H1 (cell line): ENCODE measurements at regions not wholly inside any gene's neighbourhood (a gene's known extent, or its start where the extent isn't known, plus 50 kb on each side); places are given as distances from the start of the nearest gene placed in this dataset.
A peak's percentile ranks its signal among the peaks of the same experiment; 100 is the strongest.

ENCODE experiments used
- CTCF ChIA-PET: fragments of 300-600 bp; sonication (Branson Sonifier 250); formaldehyde crosslinking; loops from one replicate; lab custom pipeline; 2021; ENCODE audit not compliant: partially characterized antibody; lab: Charles Lee
- POLR2A ChIA-PET: fragments of 300-600 bp; sonication (Branson Sonifier 250); formaldehyde crosslinking; loops from one replicate; lab custom pipeline; 2021; ENCODE audit warnings: inconsistent platforms; ENCODE audit not compliant: partially characterized antibody; lab: Charles Lee
- DNase-seq, 2 experiments: peaks; one replicate each; pipeline versions ENCODE4 v3.0.0 to v3.0.0-alpha.2; 2010 to 2022; ENCODE audit warnings: low spot score in 2 of 2, low read depth in 1 of 2, mixed read lengths in 1 of 2
- FAIRE-seq: peaks from 2 replicates; lab custom pipeline; 2011; peaks lifted over from hg19 to GRCh38; lab: Jason Lieb, UNC
- H2AFZ ChIP-seq: 2 replicates; pipeline ENCODE4 v1.8.1; 2012; ENCODE audit warnings: low read length, inconsistent platforms
- H2AK5ac ChIP-seq: 2 replicates; pipeline ENCODE4 v1.6.1; 2013; ENCODE audit warnings: low read depth, low read length
- H2BK120ac ChIP-seq: replicated peaks from 2 replicates; pipeline ENCODE3; 2013; ENCODE audit warnings: low read depth, low read length, inconsistent platforms
- H2BK12ac ChIP-seq: 2 replicates; pipeline ENCODE4 v1.6.1; 2013; ENCODE audit warnings: low read depth, low read length
- H2BK15ac ChIP-seq: 2 replicates; pipeline ENCODE4 v1.6.1; 2013; ENCODE audit warnings: low read length
- H2BK20ac ChIP-seq: 2 replicates; pipeline ENCODE4 v1.6.1; 2013; ENCODE audit warnings: low read length
- H2BK5ac ChIP-seq: 2 replicates; pipeline ENCODE4 v1.6.1; 2013; ENCODE audit warnings: low read depth, low read length
- H3K14ac ChIP-seq: 2 replicates; pipeline ENCODE4 v1.6.1; 2013; ENCODE audit warnings: inconsistent platforms; ENCODE audit not compliant: insufficient read length
- H3K18ac ChIP-seq: 2 replicates; pipeline ENCODE4 v1.6.1; 2013; ENCODE audit warnings: low read length; ENCODE audit errors: extremely low read depth
- H3K23ac ChIP-seq: 2 replicates; pipeline ENCODE4 v1.6.1; 2013; ENCODE audit warnings: inconsistent platforms; ENCODE audit not compliant: insufficient read length
- H3K23me2 ChIP-seq: 2 replicates; pipeline ENCODE4 v1.6.1; 2013; ENCODE audit warnings: low read depth, low read length
- H3K27ac ChIP-seq: 2 replicates; pipeline ENCODE4 v1.6.1; 2011; ENCODE audit warnings: low read depth, low read length, inconsistent platforms
- H3K27me3 ChIP-seq, 4 experiments: replicated peaks in 1 of 4; 1 replicate in 1 of 4; 2 replicates in 3 of 4; pipeline versions ENCODE4 v1.6.1 to v1.8.1; 2011 to 2013; ENCODE audit warnings: low read length in 3 of 4, mild to moderate bottlenecking in 3 of 4, inconsistent platforms in 2 of 4, mixed read lengths in 2 of 4, moderate library complexity in 1 of 4; ENCODE audit not compliant: control insufficient read depth in 3 of 4, insufficient read depth in 3 of 4; ENCODE audit errors: extremely low read depth in 1 of 4
- H3K36me3 ChIP-seq, 4 experiments: 2 replicates each; pipeline versions ENCODE4 v1.6.1 to v1.8.1; 2011 to 2013; ENCODE audit warnings: mild to moderate bottlenecking in 4 of 4, low read length in 3 of 4, moderate library complexity in 2 of 4, control low read depth in 1 of 4, inconsistent platforms in 1 of 4; ENCODE audit not compliant: insufficient read depth in 4 of 4, control insufficient read depth in 2 of 4
- H3K4ac ChIP-seq: replicated peaks from 2 replicates; pipeline ENCODE3; 2013; ENCODE audit warnings: low read length, low read depth, mixed read lengths, inconsistent platforms; ENCODE audit not compliant: insufficient read length
- H3K4me1 ChIP-seq, 4 experiments: replicated peaks in 1 of 4; 1 replicate in 1 of 4; 2 replicates in 3 of 4; pipeline versions ENCODE4 v1.6.1 to v1.8.1; 2011 to 2013; ENCODE audit warnings: low read length in 3 of 4, inconsistent platforms in 2 of 4, mixed read lengths in 1 of 4; ENCODE audit not compliant: insufficient read depth in 4 of 4, control insufficient read depth in 3 of 4
- H3K4me2 ChIP-seq, 2 experiments: 2 replicates each; pipeline versions ENCODE4 v1.6.1 to v1.8.1; 2011 to 2013; ENCODE audit warnings: low read depth in 2 of 2, low read length in 2 of 2, control low read depth in 1 of 2, inconsistent platforms in 1 of 2, mild to moderate bottlenecking in 1 of 2; ENCODE audit not compliant: insufficient read depth in 1 of 2
- H3K4me3 ChIP-seq, 4 experiments: fragments of 200-600, 300-600 bp in 1 of 4; sonication (generic), shearing (Covaris generic), sonication (Bioruptor Twin) in 1 of 4; 2 replicates each; pipeline versions ENCODE4 v1.5.1 to v1.8.1; 2011 to 2016; ENCODE audit warnings: low read length in 4 of 4, low read depth in 3 of 4, control low read depth in 2 of 4, inconsistent platforms in 2 of 4, mild to moderate bottlenecking in 2 of 4, mixed read lengths in 1 of 4, moderate library complexity in 1 of 4; ENCODE audit not compliant: insufficient read depth in 2 of 4; ENCODE audit errors: extremely low read depth in 1 of 4
- H3K56ac ChIP-seq: replicated peaks from 2 replicates; pipeline ENCODE3; 2013; ENCODE audit warnings: low read depth, mild to moderate bottlenecking, mixed read lengths, low read length, inconsistent platforms; ENCODE audit not compliant: insufficient read length
- H3K79me1 ChIP-seq: 2 replicates; pipeline ENCODE4 v1.6.1; 2013; ENCODE audit warnings: low read depth, low read length, control low read depth
- H3K79me2 ChIP-seq, 2 experiments: 2 replicates each; pipeline versions ENCODE4 v1.6.1 to v1.8.1; 2012 to 2013; ENCODE audit warnings: low read length in 2 of 2, mild to moderate bottlenecking in 2 of 2, inconsistent platforms in 1 of 2; ENCODE audit not compliant: insufficient read depth in 2 of 2, control insufficient read depth in 1 of 2
- H3K9ac ChIP-seq, 4 experiments: replicated peaks in 1 of 4; 1 replicate in 1 of 4; 2 replicates in 3 of 4; pipeline versions ENCODE4 v1.6.1 to v1.8.1; 2011 to 2013; ENCODE audit warnings: low read depth in 3 of 4, low read length in 3 of 4, control low read depth in 2 of 4, mild to moderate bottlenecking in 2 of 4, moderate library complexity in 2 of 4, inconsistent platforms in 1 of 4; ENCODE audit errors: extremely low read depth in 1 of 4
- H3K9me3 ChIP-seq, 2 experiments: 2 replicates each; pipeline versions ENCODE4 v1.6.1 to v1.8.1; 2012 to 2013; ENCODE audit warnings: mild to moderate bottlenecking in 2 of 2, moderate library complexity in 2 of 2, control low read depth in 1 of 2, inconsistent platforms in 1 of 2, low read depth in 1 of 2, low read length in 1 of 2, mixed read lengths in 1 of 2; ENCODE audit not compliant: insufficient read depth in 2 of 2
- H4K20me1 ChIP-seq, 2 experiments: replicated peaks in 1 of 2; 2 replicates each; pipeline versions ENCODE3 to v1.8.1; 2011 to 2013; ENCODE audit warnings: inconsistent platforms in 2 of 2, low read length in 2 of 2, mild to moderate bottlenecking in 1 of 2; ENCODE audit not compliant: insufficient read depth in 2 of 2, control insufficient read depth in 1 of 2
- H4K5ac ChIP-seq: 2 replicates; pipeline ENCODE4 v1.6.1; 2013; ENCODE audit warnings: low read length, low read depth, mixed read lengths, inconsistent platforms; ENCODE audit not compliant: insufficient read length
- H4K8ac ChIP-seq: 2 replicates; pipeline ENCODE4 v1.8.0; 2013; ENCODE audit warnings: mild to moderate bottlenecking, moderate library complexity, low read length, inconsistent platforms; ENCODE audit not compliant: insufficient read depth; ENCODE audit errors: extremely low read depth
- H4K91ac ChIP-seq: replicated peaks from 2 replicates; pipeline ENCODE3; 2013; ENCODE audit warnings: low read length, mixed read lengths, inconsistent platforms; ENCODE audit not compliant: insufficient read length
- CHD2 ChIP-seq: IDR thresholded peaks from 2 replicates; pipeline ENCODE4 v1.6.1; 2012; ENCODE audit warnings: low read length, improper control_type of control experiment
- EZH2 ChIP-seq: fragments of 200-600 bp; sonication (generic); IDR thresholded peaks from 2 replicates; pipeline ENCODE4 v1.7.1; 2012; ENCODE audit warnings: low read depth, mild to moderate bottlenecking, moderate library complexity, low read length, inconsistent platforms; ENCODE audit not compliant: severe bottlenecking
- HDAC2 ChIP-seq, 2 experiments: fragments of 300-600 bp in 1 of 2; sonication (generic) in 1 of 2; IDR thresholded peaks; 2 replicates each; pipeline ENCODE4 v1.6.1; 2011 to 2012; ENCODE audit warnings: low read depth in 2 of 2, low read length in 2 of 2, mild to moderate bottlenecking in 2 of 2, moderate library complexity in 2 of 2, borderline replicate concordance in 1 of 2, inconsistent platforms in 1 of 2
- HDAC6 ChIP-seq: IDR thresholded peaks from one replicate; pipeline ENCODE4 v1.7.1; 2012; ENCODE audit warnings: low read depth, mild to moderate bottlenecking, inconsistent platforms, low read length, moderate library complexity
- JUND ChIP-seq: IDR thresholded peaks from 2 replicates; pipeline ENCODE4 v1.6.1; 2011; ENCODE audit warnings: mild to moderate bottlenecking, improper control_type of control experiment, low read length
- KDM5A ChIP-seq: fragments of 200-600 bp; IDR thresholded peaks from 2 replicates; pipeline ENCODE4 v1.7.1; 2012; ENCODE audit warnings: mild to moderate bottlenecking, low read length, inconsistent platforms, mixed read lengths
- NANOG ChIP-seq: IDR thresholded peaks from 2 replicates; pipeline ENCODE4 v1.6.1; 2011; ENCODE audit warnings: low read length, low read depth, mild to moderate bottlenecking, inconsistent platforms; ENCODE audit not compliant: insufficient read depth, poor library complexity, severe bottlenecking
- PHF8 ChIP-seq: fragments of 200-600 bp; sonication (generic); conservative IDR thresholded peaks from 2 replicates; pipeline ENCODE4 v1.7.1; 2012; ENCODE audit warnings: low read depth, mild to moderate bottlenecking, inconsistent platforms, low read length, moderate library complexity
- SP2 ChIP-seq: IDR thresholded peaks from 2 replicates; pipeline ENCODE4 v1.6.1; 2012; ENCODE audit warnings: mild to moderate bottlenecking, low read length, inconsistent platforms
- YY1 ChIP-seq: IDR thresholded peaks from 2 replicates; pipeline ENCODE4 v1.6.1; 2011; ENCODE audit warnings: low read depth, mild to moderate bottlenecking, low read length
- WGBS, 2 experiments: shearing (Covaris generic) in 1 of 2; methylation state at CpG; one replicate each; pipeline versions ENCODE4 v1.1.6 to v1.1.7; 2013 to 2015; ENCODE audit warnings: low lambda C conversion rate in 2 of 2, mixed read lengths in 2 of 2, inconsistent platforms in 1 of 2, low coverage in 1 of 2, missing lambda C conversion rate in 1 of 2; ENCODE audit not compliant: insufficient replicate concordance in 2 of 2, insufficient coverage in 1 of 2, insufficient read length in 1 of 2; ENCODE audit errors: extremely low coverage in 1 of 2, missing lambda C conversion rate in 1 of 2; 5-methylcytosine and 5-hydroxymethylcytosine counted together
- TF ChIP-seq, protein P1 (sequence below): IDR thresholded peaks from 2 replicates; pipeline ENCODE4 v1.6.1; 2012; ENCODE audit warnings: low read length, inconsistent platforms

DNA sequence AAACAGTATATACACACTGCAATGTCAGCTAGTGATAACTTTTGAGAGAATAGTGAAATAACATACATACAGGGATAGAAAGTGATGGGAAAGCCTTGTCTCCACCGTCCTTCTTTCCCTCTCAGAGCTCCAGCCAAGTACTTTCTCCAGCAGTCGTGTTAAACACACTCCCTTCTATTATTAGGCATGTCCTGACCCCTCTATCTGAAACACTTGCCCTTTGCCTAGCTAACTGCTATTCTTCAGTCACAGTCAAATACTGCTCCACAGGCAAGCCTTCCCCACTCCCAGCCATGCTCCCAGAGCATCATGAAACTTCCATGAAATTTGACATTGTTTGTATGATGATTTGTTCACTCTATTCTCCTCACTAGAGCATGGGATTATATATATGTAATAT lies 291.1 kb downstream of the TRIML1 start:
- Histone ChIP-seq H4K8ac (no peak overlapping the region), H3K23ac (no peak overlapping the region), H3K79me1 (no peaks in the 10 kb centered on the region), H3K56ac (no peak overlapping the region), H4K91ac (no peak overlapping the region), H2BK15ac (no peak overlapping the region), H2BK20ac (no peak overlapping the region; the same call in 1 of the 2 replicates), H3K14ac (no peak overlapping the region), H3K27ac (no peak overlapping the region), H2BK5ac (no peak overlapping the region; the same call in 1 of the 2 replicates), H3K4me1 (peaks cover 0 to 6% (median 4%) of the 10 kb centered on the region in 4 experiments; a peak in 3 of 7 replicates), H3K23me2 (no peaks in the 10 kb centered on the region), H2AFZ (no peak overlapping the region), H3K27me3 (no peaks in the 10 kb centered on the region), H3K18ac (no peak overlapping the region), H3K36me3 (no peaks in the 10 kb centered on the region), H3K4ac (no peak overlapping the region), H4K20me1 (no peaks in the 10 kb centered on the region), H3K4me3 (no peak overlapping the region), H3K79me2 (no peaks in the 10 kb centered on the region), H2BK12ac (0 out of 2 replicates have a peak overlapping the region, but pooled peaks have one; percentile 62), H2BK120ac (no peak overlapping the region), H3K4me2 (no peak overlapping the region), H2AK5ac (no peak overlapping the region), H3K9ac (no peak overlapping the region), H4K5ac (no peak overlapping the region), H3K9me3 (no peaks in the 10 kb centered on the region)
- DNase-seq = no peak
- ChIA-PET CTCF (interaction anchor here (1.2 kb wide), 1 partner anchor 15 kb away, joined by 4 read pairs; no protein-coding TSS in a partner anchor), POLR2A (no interaction called here)
- TF ChIP-seq YY1 (no peak), JUND (no peak), NANOG (no peak), PHF8 (no peak), CHD2 (no peak), SP2 (no peak), HDAC6 (no peak), KDM5A (no peak), HDAC2 (IDR thresholded peaks at IDR 0.05; ENCODE audit: borderline replicate concordance in 1 of 2, low read depth in 2 of 2, low read length in 2 of 2) (no peak), EZH2 (no peak)
- TF ChIP-seq, protein P1, sequence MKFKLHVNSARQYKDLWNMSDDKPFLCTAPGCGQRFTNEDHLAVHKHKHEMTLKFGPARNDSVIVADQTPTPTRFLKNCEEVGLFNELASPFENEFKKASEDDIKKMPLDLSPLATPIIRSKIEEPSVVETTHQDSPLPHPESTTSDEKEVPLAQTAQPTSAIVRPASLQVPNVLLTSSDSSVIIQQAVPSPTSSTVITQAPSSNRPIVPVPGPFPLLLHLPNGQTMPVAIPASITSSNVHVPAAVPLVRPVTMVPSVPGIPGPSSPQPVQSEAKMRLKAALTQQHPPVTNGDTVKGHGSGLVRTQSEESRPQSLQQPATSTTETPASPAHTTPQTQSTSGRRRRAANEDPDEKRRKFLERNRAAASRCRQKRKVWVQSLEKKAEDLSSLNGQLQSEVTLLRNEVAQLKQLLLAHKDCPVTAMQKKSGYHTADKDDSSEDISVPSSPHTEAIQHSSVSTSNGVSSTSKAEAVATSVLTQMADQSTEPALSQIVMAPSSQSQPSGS = no peak
- 79% methylated on average over 2 of the region's 2 CpGs; no CpG with 5 or more reads in 1 of the 2 experiments for WGBS, 2 experiments
- no peak for FAIRE-seq
